NCI-H748 treated with DMSO at 0.1 percent for 48 hours (cell line): ENCODE measurements at regions not wholly inside any gene's neighbourhood (a gene's known extent, or its start where the extent isn't known, plus 50 kb on each side); places are given as distances from the start of the nearest gene placed in this dataset.

Experiments
- DNase-seq: peaks from one replicate; lab custom pipeline; 2025; lab: John Stamatoyannopoulos, UW

DNA sequence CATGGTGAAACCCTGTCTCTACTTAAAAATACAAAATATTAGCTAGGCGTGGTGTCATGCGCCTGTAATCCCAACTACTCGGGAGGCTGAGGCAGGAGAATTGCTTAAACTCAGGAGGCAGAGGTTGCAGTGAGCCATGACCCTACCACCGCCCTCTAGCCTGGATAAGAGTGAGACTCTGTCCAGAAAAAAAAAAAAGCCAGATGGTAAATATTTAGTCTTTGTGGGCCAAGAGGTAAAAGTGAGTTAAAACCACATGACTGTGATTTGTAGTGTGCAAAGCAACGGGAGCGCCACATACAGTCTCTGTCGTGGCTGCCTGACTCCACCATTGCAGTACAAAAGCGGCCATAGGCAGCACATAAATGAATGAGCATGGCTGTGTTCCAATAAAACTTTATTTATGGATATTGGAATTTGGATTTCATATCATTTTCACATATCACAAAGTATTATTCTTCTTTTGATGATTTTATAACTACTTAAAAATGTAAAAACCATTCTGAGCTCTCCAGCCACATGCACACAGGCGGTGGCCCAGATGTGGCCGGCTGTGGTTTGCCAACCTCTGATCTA, 51.8 kb upstream of the CASZ1 start:
- no peak for DNase-seq

DNA sequence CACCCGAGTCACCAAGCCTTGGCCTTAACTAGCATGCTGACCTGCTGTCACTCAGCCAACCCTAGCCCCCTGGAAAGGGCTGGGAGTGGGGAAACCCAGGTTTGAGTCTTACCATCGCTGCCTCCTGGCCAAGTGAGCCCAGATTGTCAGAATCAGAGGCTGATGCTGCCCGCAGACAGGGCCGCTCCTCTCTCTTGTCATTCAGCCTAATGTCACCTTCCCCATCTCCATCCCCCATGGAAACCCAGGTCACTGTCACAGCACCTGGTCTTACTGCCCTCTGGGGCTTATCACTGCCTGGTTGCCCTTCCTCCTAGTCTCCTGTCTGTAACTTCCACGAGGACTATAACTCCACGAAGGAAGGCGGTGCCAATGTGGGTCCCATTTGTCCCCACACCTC, 53.6 kb upstream of the CASZ1 start:
- no peak for DNase-seq

DNA sequence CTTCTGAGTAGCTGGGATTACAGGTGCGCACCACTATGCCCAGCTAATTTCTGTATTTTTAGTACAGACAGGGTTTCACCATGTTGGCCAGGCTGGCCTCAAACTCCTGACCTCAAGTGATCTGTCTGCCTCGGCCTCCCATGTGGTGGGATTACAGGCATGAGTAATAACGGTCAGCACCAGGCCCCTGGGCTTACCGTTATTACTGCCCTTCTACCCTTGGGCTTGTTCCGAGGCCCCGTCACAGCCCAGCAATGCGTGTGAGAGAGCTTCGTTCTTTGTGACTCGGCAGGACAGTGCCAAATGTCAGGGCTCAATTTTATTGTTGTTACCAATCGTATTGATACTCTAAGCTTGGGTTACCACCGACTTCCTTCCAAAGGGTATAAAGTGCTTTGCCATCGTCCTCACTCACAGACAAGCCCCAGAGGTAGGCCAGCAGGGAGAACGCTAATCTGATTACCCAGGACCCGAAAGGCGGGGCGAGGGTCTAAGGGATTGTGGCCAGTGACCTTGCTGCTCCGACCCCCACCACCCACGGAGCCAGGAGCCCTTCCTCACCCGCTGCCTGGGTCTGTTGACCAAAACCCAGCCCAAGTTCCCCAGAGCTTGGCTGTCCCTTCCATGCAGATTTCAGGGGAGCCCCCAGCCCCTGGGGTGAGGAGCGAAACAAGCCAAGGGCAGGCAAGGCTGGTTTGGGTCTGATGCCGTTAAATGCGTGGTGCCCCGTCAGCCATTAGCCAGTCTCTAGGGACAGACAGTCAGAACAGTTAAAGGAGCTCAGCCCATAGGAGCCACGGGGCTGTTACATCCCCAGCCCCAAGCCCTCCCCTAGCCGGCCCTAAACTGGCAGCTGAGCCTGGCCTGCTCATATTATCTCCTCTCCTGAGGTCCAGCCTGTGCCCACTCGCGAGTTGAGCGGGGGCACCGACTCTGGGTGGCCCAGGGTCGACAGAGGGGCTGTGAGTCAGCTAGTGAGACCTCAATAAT, 54.9 kb upstream of the CASZ1 start:
- no peak for DNase-seq

DNA sequence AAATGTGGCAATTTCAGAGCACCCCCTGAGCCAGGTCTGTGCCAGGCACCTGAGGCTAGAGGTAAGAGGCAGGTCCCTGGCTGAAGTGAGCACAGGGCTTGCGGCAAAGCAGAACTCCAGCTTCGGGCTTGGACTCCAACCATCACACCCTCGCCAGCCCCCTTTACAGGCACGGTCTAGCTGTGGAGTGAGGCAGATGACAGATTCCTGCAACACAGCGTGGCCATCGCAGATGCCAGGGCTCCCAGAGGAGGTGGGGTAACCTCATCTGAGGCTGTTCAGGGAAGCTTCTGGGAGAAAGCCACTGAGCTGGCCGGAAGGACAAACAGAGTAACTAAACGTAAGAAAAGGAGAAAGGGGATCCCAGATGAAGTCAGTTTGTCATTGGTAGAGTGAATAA, 55.6 kb upstream of the CASZ1 start:
- DNase-seq = no peak

DNA sequence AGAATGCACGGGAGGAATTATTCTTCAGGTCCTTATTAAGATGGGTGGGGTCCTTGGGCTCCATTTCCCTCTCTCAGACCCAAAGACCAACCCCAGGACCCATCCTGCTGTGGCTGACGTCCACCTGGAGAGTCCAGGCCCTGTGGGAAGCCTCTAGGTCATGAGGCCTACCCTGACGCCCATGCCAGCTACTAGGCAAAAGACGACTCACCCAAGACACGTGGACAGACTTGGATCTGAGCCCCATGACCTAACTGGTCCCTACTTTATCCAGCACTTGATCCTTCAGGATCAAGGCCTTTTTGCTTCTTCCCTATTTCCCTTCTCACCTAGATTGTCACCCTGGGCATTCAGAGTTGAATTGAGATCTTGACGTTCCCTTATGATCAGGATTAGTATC, 56.0 kb upstream of the CASZ1 start:
- no peak for DNase-seq

DNA sequence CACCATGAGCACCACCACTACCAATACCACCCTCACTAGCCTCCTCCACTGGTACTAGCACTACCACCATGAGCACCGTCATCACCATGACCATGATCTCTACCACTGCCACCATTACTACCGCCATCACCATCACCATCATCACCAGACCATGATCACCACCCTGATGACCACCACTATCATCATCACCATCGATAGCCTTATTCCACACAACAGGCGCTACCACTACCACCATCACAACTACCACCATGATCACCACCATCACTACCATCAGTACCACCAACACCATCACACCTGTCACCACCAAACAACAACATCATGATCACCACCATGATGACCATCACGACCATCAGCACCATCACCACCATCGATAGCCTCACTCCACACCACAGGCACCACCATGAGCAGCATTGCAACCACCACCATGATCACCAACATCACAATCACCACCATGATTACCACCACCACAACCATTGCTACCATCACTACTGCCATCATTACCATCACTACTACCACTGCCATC, 56.6 kb upstream of the CASZ1 start:
- DNase-seq = no peak

DNA sequence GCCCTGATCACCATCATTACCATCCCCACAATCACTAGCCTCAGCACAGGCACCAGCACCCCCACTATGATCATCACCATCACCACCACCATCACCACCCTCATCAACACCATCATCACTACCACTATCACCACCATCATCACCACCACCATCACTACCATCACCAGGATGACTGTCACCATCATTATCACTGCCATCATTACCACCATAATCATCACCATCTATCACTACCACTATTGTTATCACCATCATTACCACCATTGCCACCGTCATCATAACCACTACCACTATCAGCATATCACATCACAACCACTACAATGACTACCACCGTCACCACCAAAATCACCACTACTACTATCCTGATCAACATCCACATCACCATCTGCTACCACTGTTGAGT, 57.3 kb upstream of the CASZ1 start:
- DNase-seq = no peak

DNA sequence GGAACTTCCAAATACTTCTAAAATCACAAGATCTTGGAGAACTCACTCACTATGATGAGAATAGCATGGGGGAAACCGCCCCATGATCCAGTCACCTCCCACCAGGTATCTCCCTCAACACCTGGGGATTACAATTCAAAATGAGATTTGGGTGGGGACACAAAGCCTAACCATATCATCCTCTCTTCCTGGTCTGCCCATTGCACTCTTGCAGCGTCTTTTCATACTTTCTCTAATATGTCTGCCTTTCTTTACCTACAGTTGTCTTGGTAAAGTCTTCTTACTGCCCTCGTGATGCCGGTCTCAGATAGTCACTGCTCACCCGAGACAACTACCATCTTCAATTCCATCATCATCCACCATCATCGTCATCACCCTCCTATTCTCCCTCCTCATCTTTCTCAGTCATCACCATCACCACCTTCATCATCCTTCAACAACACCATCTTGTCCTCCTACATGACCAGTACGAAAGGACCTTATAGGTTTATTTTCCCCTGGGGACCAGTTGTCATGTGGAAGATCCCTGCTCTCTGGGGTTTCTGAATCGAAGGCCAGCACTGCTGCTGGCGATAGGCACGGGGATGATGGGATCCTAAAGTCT, 58.5 kb upstream of the CASZ1 start:
- no peak for DNase-seq

DNA sequence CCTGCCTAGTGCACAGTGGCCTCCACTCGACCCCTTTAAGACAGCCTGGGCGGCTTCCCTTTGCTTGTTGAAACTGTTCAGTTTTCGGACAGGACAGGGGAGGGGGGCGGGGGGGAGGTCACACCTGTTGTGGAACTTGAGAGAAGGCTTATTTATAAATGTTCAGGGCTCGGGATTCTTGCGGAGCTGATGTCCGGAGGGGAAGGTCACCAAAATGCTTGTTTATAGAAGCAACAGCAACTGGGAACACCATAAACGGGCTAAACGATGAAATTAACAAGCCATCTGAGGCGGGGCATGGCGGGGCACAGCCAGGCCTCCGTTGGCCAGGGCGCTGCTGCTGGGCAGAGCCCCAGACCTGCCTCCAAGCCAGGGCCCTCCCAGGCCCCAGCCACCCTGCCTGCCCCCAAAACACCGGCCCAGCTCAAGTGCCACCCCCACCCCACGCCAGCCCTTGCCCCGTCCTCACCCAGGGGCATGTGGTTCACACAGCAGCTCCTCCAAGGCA, 59.8 kb upstream of the CASZ1 start:
- no peak for DNase-seq

DNA sequence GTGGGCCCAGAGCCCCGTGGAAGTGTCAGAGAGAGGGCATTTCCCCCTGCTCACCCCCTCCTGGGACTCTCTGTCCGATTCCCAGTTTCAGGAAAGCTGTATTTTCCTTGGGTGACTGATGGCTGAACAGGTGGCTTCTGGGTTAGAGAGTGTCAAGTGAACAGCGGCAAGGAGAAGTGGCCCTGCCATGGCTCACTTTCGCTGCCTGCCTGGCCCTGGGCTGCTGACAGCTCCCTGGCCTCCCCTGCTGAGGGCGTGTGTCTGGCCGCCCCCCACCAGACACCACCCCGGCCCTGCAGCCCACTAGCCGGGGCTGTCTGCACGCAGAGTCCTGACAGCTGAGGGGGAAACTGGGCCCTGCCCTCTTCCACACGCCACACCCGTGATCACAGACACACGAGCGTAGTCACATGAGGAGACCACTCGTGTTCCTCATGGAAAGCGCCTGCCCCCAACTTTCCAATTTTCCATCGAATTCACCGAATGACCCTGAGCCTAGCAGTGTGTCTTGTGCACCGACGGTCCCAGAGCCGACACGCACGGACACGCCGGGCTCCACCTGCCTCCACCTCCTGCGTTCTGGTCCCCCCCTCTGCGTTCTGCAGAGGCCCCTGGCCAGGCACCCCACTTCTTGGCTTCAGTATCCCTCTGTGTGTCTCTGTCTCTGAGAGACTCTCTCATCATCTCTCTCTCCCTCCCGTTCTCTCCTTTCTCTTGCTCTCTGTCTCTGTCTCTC, 60.6 kb upstream of the CASZ1 start:
- DNase-seq = no peak

DNA sequence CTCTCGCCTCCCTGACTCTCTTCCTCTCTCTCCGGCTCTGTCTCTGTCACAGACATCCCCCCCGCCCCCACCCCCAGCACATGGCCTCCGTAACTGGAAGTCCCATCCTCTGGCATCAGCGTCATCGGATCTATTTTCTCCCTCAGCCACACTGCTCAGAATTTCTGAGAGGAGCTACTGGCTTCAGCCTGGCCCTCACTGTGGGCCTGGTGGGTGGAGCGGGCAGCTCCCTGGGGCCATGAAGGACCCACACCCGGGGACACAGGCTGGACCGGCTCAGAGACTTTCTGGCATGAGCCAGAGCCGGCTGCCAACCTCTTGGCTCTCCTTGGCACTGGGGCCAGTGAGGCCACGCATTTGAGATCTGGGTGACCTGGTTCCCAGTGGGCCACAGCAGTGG, 61.2 kb upstream of the CASZ1 start:
- DNase-seq = no peak

DNA sequence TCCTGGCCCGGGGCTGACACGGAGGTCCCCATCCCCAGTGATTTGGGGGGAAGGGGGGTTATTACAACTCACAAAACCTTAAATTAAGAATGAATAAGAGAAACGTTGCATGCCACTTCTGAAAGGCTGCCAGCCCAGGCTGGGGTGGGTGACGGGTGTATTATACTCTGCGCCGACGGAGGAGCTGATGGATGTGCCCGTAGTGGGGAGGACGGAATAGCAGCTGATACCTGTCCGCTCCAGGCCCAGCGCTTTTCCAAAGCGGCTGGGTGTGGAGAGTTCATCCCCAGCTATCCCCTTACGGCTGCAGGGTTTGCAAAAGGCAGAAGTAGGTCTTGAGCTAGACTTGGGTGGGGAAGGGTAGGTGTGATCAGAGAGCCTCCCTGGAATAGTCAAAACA, 63.8 kb upstream of the CASZ1 start:
- no peak for DNase-seq

DNA sequence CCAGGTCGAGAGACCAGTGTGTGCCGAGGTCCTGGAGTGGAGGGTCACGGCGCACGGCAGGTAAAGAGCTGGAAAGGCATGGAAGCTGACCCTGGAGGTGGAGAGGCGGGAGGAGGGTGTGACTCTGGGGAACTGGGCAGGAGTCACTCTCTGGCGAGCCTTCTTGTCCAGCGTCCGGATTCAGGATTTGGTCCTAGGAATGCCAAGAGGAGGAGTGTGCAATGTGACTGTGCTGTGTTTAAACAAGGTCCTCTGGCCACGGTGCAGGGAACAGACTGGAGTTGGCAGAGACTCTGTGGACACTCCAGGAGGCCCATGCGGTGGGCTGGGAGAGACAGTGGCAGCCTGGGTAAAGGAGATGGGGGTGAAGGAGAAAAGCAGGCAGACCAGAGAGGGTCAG, 64.2 kb upstream of the CASZ1 start:
- no peak for DNase-seq

DNA sequence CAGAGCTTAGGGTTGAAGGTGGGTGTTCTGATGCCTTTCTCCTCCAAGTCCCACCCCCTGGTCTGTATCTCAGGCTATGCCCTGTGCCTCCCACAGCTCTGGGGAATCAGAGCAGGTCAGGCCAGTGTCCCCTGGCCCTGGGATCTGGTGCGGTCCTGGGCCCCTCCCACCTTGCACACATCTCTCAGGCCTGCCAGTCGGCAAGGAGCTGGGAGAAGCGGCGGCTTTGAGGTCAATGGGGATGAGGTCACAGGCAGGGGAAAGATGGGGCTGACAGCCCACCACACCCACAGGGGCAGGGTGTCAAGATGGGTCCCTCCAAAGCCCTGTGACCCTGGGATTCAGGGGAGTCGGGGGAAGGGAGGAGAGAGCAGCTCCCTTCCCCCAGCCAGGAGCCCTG, 65.4 kb upstream of the CASZ1 start:
- DNase-seq = no peak

DNA sequence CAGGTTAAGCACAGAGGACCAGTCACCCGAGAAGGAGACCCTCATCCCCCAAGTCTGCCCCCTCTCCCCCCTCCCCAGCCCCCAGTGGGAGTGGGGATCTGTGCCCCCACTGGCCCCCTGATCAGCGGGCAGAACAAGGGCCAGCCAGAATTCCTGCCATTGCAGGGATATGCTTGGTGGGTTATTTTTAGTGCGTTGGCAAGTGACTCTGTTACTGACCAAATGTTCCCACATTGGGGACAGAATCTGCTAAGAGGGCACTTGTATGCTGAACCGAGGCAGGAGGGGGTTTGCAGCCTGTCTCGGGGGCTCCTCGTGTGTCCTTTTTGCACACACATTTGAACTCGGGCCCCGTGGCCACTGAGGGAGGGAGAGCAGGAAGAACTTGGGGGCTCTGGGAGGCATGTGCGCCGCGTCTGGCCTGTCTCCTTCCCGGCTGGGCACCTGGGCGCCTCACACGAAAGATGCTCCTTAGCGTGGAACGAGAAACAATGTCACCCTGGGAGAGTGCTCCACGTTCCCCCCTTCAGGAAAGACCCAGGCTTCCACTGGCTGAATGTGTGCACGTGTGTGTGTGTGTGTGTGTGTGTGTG, 66.4 kb upstream of the CASZ1 start:
- no peak for DNase-seq

DNA sequence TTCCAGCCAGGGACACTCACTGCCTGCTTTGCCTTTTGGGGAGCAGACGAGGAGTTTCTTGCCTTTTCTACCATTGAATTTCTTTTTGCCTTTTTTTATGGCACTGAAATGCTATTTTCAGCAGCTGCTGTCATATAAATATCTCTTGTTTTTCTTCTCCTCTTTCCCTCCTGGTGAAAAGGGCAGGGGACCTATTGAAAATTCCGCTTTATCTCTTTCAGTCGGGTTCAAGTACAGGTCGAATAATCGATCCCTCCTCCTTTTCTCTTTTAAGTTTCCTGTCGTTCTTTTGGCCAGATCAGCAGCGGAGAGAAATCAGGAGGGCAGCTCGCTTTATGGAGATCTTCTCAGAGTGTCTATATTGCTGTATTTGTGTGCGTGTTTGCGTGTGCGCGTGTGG, 67.4 kb upstream of the CASZ1 start:
- no peak for DNase-seq

DNA sequence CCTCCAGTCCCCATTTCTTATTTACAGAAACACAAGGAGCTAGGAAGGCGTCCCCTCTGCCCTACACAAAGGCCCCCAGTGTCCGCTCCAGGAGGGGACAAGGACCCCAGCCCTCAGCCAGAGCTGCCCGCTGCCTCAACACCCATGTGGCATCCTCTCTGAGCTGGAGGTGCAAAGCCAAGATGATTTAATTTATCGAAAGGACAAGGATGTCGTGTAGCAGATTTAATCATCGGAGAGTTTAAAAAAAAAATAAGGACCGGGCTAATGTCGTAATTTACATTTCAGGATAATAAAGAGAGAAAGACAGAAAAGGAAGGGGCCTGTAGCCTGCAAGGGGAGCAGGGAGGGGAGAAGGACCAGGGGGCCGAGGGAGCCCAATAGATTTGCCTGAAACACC, 68.3 kb upstream of the CASZ1 start:
- DNase-seq = no peak

DNA sequence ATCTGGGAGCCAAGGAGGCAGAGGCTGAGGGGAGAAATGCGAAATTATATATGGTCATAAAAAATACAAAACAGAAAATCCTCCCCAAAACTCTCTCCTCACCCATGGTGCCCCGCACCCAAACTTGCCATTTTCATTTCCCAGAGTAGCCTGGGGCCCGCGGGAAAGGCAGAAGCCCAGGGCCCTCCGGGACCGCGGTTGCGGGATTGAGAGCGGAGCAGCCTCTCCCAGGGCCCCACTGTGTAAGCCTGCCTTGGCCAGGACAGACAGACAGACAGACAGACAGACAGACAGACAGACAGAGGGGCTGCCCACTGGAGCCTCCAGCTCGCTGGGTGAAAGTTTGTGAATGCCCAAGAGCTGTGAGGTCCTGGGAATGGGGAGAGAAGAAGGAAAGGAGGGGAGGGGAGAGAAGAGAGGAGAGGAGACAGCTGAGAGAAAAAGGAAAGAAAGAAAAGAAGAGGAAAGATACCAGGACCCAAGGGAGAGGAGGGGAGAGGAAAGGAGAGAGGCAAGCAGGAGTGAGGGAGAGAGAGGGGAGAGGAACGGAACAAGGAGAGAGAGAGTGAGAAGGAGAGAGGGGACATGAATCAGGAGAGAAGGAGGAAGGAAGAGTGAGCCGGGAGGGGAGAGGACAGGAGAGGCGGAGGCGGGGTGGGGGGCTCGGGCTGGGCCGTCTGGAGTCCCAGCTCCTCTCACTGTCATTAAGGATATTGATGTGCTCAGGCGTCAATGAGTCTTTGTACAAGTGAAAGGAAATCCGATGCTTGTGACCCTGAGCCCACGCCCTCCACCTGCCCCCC, 69.3 kb upstream of the CASZ1 start:
- DNase-seq = no peak

DNA sequence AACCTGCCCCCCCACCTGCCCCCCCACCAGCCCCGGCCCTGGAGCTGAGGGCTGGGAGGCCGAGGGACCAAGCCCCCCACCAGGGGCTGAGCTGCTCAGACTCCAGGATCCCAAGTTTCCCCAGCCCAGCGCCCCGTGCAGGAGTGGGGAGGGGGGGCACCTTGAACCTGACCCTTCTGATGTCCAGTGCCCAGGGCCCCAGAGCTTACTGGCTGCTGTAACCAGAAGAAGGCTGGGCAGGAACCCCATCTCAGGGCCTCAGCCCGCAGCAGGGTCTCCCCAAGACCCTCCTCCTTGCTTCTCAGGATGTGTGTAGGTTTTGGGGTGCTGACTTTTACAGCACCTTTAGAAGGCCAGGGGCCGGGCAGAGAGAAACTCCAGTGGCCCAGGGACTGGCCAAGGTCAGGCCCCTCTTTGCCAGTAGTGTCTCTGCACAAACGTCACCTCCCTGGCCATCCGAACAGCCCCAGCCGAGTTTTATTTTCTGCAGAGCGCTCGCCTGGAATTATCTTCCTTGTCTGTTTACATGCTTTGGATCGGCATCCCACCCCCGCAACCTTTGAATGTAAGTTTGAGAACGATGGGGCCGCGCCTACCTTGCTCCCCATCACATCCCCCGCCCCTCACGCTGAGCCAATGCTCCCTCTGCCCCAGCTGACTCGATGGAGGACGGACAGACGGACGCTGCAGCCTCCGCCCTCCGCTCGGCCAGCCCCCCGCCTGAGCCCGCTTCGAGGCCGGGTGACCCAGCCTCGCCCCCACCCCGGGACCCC, 70.1 kb upstream of the CASZ1 start:
- peak; percentile 3 for DNase-seq

DNA sequence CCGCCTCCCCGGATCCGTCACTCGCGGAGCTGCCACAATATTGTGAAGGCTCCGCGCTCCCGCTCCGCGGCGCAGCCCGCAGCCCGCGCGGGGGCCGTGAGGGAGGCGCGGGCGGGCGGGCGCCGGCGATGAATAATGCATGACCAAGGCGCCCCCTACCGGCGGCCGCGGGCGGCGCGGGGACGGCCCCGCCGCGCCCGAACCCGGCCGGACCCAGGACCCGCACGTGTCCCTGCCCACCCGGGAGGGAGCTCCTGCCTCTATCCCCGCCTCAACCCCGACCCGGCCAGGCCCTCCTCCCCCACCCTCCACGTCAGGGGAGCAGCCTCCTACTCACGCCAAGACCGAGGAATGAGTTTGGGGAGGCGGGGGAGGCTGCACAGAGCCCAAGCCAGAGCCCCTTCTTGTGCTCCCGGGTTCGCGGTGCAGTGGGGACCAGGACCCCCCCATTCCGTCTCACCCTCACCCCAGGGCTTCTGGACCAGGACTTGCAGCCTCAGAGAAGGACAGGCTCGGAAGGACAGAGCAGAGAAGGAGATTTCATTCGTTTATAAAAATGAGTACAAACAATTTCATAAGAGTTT, 70.8 kb upstream of the CASZ1 start:
- peak; percentile 11 for DNase-seq
